K562 (cell line): ENCODE measurements at regions not wholly inside any gene's neighbourhood (a gene's known extent, or its start where the extent isn't known, plus 50 kb on each side); places are given as distances from the start of the nearest gene placed in this dataset.

ENCODE experiments used
- CCNT2 ChIP-seq: IDR thresholded peaks from 2 replicates; pipeline ENCODE4 v1.6.1; 2011; ENCODE audit warnings: borderline replicate concordance, low read depth, mild to moderate bottlenecking, moderate library complexity, mixed read lengths, low read length; ENCODE audit not compliant: insufficient read length; ENCODE audit errors: extremely low read depth
- CEBPZ ChIP-seq: fragments of 150-350 bp; IDR thresholded peaks from 2 replicates; pipeline ENCODE4 v1.6.1; 2014; ENCODE audit warnings: low read depth, mild to moderate bottlenecking, low read length, borderline replicate concordance
- CHCHD3 ChIP-seq: fragments of 250-450 bp; sonication (Bioruptor Pico); IDR thresholded peaks from 2 replicates; pipeline ENCODE4 v2.1.2; 2022; ENCODE audit warnings: mild to moderate bottlenecking
- HDAC8 ChIP-seq: fragments of 450-650 bp; IDR thresholded peaks from 2 replicates; pipeline ENCODE4 v1.6.1; 2016; ENCODE audit warnings: mild to moderate bottlenecking, missing genetic modification characterization, moderate library complexity, missing compliant biosample characterization
- HNRNPK ChIP-seq: fragments of 200-400 bp; formaldehyde crosslinking; IDR thresholded peaks from one replicate; pipeline ENCODE4 v1.6.1; 2018; ENCODE audit warnings: mild to moderate bottlenecking, low read depth, low read length; ENCODE audit not compliant: poor library complexity, severe bottlenecking
- MBD2 ChIP-seq: sonication (generic); IDR thresholded peaks from 2 replicates; pipeline ENCODE4 v1.6.1; 2016; ENCODE audit warnings: low read depth, borderline replicate concordance
- MCM5 ChIP-seq: fragments of 450-650 bp; IDR thresholded peaks from 2 replicates; pipeline ENCODE4 v1.6.1; 2016; ENCODE audit warnings: low read depth
- MGA ChIP-seq: fragments of 450-650 bp; IDR thresholded peaks from 2 replicates; pipeline ENCODE4 v1.6.1; 2016; ENCODE audit warnings: mild to moderate bottlenecking, moderate library complexity
- NBN ChIP-seq: fragments of 450-650 bp; IDR thresholded peaks from 2 replicates; pipeline ENCODE4 v1.6.1; 2016; ENCODE audit warnings: low read depth, mild to moderate bottlenecking
- TF ChIP-seq, protein P1 (sequence below): fragments of 450-650 bp; formaldehyde crosslinking; IDR thresholded peaks from 2 replicates; pipeline ENCODE4 v1.4.0; 2020; ENCODE audit warnings: mild to moderate bottlenecking, mixed read lengths

DNA sequence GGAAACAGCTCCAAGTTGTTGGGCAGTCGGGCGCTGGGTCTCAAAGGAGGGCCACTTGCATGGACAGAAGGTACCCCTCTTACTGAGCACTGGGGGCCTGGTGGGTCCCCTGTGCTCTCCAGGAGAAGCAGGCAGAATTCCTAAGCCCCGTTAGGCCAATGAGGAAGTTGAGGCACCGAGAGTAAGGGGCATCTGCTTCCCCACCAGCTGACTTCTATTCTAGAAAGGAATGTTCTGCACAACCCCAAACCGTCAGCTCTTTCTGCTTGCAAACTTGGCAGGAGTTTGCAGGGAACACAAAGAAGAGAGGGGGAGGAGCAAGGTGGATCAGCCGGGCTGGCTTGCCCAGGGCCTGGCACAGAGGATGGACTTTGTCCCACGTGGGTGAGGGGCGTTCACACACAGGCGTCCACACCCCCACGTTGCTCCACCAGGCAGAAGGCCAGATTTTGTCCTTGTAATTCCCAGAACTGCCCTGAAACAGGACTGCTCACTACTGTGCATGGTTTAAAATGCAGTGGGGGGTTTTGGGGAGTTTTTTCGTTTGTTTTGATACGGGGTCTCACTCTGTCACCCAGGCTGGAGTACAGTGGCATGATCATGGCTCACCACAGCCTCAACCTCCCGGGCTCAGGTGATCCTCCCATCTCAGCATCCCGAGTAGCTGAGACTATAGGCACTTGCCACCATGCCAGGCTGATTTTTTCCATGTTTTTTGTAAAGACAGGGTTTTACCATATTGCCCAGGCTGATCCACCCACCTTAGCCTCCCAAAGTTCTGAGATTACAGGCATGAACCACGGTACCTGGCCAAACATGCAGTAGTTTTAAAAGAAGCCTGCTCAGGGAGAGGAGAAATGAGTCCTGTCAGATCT, 93.3 kb downstream of the SNX5 start (continued):
- TF ChIP-seq, protein P1, sequence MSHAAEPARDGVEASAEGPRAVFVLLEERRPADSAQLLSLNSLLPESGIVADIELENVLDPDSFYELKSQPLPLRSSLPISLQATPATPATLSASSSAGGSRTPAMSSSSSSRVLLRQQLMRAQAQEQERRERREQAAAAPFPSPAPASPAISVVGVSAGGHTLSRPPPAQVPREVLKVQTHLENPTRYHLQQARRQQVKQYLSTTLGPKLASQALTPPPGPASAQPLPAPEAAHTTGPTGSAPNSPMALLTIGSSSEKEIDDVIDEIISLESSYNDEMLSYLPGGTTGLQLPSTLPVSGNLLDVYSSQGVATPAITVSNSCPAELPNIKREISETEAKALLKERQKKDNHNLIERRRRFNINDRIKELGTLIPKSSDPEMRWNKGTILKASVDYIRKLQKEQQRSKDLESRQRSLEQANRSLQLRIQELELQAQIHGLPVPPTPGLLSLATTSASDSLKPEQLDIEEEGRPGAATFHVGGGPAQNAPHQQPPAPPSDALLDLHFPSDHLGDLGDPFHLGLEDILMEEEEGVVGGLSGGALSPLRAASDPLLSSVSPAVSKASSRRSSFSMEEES = no peak
- no peak for TF ChIP-seq CCNT2
- no peak for TF ChIP-seq MGA
- no peak for TF ChIP-seq HNRNPK
- TF ChIP-seq MCM5 = no peak
- no peak for TF ChIP-seq NBN
- no peak for TF ChIP-seq MBD2
- no peak for TF ChIP-seq HDAC8 (tag)
- TF ChIP-seq CEBPZ = no peak
- no peak for TF ChIP-seq CHCHD3 (CRISPR knock-in tag)
